ENCODE measurements at regions not wholly inside any gene's neighbourhood (a gene's known extent, or its start where the extent isn't known, plus 50 kb on each side); places are given as distances from the start of the nearest gene placed in this dataset.

DNA sequence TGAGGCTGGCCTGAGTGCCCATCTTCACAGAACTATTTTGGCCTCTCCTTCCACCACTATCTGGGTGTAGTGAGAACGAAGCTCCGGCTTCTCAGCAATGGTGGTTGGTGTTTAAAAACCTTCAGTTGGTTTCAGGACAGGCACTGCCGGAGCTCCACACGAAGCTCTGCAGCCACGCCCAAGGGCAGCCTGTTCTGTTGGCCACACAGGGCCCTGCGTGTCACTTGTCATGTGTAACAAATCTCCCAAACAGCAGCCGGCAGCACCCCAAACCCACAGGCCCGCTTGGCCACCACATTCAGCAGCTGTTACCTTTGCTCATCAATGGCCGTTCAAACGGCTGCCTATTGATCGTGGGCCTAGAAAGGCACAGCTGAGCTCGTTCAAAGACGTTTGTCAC is 97.5 kb downstream of the ERMARD start:
- Histone ChIP-seq H3K27ac (ENCODE audit: low read depth, low read length) (no peak overlapping the region), H3K27me3 (ENCODE audit: insufficient read depth, low read length) (no peaks in the 10 kb centered on the region), H3K36me3 (ENCODE audit: insufficient read depth, low read length) (no peaks in the 10 kb centered on the region), H3K79me2 (ENCODE audit: control insufficient read depth, insufficient read depth, low read length, unreplicated experiment) (no peaks in the 10 kb centered on the region), H3K4me1 (ENCODE audit: control insufficient read depth, insufficient read depth, low read length, unreplicated experiment) (no peaks in the 10 kb centered on the region), H3K4me3 (ENCODE audit: low read depth, low read length) (no peak overlapping the region), H2AFZ (ENCODE audit: low read length, unreplicated experiment) (no peak overlapping the region)

DNA sequence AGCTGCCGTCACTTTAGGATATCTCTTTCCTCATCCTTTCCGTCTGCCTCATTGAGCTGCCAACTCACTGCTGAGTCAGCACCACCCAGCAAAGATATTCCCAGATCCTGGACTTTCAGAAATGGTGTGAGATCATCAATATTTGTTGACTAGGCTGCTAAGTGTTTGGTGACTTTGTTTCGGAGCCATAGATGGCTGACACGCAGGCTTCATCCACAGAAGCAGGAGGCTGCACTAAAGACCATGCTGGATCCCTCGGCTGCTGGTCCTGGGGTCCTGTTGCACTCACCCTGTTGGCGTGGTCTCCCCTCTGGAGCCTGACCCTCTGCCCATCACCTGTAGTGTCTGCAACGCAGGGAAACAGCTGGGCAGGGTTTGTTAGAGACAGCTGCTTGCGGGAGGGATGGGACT is 96.5 kb downstream of the ERMARD start:
- Histone ChIP-seq H3K79me2 (ENCODE audit: control insufficient read depth, insufficient read depth, low read length, unreplicated experiment) (no peaks in the 10 kb centered on the region), H2AFZ (ENCODE audit: low read length, unreplicated experiment) (no peak overlapping the region), H3K27me3 (ENCODE audit: insufficient read depth, low read length) (no peaks in the 10 kb centered on the region), H3K36me3 (ENCODE audit: insufficient read depth, low read length) (no peaks in the 10 kb centered on the region), H3K4me3 (ENCODE audit: low read depth, low read length) (no peak overlapping the region), H3K4me1 (ENCODE audit: control insufficient read depth, insufficient read depth, low read length, unreplicated experiment) (no peaks in the 10 kb centered on the region), H3K27ac (ENCODE audit: low read depth, low read length) (no peak overlapping the region)

DNA sequence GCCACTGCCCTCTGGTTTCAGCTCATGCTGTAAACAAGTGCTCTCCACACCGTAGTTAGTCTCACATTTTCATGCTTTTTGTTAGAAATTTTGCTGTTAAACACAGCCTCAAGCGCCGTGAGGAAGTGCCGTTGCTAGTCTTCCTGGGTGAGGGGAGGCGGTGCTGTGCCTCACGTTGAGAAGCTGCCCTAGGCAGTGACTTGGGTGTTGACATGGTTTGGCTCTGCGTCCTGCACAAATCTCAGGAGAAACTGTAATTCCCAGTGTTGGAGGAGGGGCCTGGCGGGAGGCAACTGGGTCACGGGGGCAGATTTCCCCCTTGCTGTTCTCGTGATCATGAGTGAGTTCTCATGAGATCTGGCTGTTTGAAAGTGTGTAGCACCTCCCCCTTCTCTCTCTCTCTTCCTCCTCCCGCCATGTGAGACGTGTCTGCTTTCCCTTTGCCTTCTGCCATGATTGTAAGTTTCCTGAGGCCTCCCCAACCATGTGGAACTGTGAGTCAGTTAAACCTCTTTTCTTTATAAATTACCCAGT is 95.8 kb downstream of the ERMARD start:
- Histone ChIP-seq H3K27ac (ENCODE audit: low read depth, low read length) (no peak overlapping the region), H3K4me3 (ENCODE audit: low read depth, low read length) (no peak overlapping the region), H2AFZ (ENCODE audit: low read length, unreplicated experiment) (no peak overlapping the region), H3K4me1 (ENCODE audit: control insufficient read depth, insufficient read depth, low read length, unreplicated experiment) (no peaks in the 10 kb centered on the region), H3K36me3 (ENCODE audit: insufficient read depth, low read length) (no peaks in the 10 kb centered on the region), H3K79me2 (ENCODE audit: control insufficient read depth, insufficient read depth, low read length, unreplicated experiment) (no peaks in the 10 kb centered on the region), H3K27me3 (ENCODE audit: insufficient read depth, low read length) (no peaks in the 10 kb centered on the region)

DNA sequence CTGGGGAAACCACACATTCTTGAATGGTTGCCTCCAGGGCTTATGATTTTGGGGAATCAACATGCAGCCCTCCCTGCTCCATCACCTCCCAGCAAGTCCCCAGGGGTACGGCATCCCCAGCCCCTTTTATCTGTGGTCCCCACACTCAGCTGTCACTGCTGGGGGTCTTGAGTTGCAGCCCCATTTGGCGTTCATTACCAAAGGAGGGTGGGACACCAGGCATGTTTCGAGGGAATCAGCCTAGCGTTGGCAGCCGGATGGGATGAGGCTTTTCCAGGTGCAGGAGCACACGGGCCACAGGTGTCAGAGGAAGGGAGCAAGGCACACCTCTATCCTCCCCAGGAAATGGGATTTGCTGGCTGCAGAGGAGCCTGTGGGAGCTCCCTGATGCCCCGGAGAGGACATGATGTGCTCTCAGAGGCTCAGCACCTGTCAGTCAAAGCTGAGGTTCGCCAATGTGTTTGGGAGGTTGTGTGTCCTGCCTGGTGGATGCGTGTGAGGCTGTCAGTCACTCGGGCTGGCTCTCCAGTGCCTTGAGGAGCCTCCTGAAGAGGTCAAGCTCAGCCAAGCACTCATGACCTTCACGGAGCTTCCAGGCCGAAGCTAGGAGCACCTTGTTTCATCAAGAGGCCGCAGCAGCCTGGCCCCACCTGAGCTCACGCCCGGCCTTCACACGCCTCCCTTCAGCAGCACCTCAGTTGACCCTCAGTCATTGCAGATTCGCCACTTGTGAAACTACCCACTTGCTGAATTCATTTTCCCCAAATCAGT is 95.0 kb downstream of the ERMARD start:
- no peaks in the 10 kb centered on the region for H3K27me3 ChIP-seq (ENCODE audit: insufficient read depth, low read length)
- no peaks in the 10 kb centered on the region for H3K4me1 ChIP-seq (ENCODE audit: control insufficient read depth, insufficient read depth, low read length, unreplicated experiment)

DNA sequence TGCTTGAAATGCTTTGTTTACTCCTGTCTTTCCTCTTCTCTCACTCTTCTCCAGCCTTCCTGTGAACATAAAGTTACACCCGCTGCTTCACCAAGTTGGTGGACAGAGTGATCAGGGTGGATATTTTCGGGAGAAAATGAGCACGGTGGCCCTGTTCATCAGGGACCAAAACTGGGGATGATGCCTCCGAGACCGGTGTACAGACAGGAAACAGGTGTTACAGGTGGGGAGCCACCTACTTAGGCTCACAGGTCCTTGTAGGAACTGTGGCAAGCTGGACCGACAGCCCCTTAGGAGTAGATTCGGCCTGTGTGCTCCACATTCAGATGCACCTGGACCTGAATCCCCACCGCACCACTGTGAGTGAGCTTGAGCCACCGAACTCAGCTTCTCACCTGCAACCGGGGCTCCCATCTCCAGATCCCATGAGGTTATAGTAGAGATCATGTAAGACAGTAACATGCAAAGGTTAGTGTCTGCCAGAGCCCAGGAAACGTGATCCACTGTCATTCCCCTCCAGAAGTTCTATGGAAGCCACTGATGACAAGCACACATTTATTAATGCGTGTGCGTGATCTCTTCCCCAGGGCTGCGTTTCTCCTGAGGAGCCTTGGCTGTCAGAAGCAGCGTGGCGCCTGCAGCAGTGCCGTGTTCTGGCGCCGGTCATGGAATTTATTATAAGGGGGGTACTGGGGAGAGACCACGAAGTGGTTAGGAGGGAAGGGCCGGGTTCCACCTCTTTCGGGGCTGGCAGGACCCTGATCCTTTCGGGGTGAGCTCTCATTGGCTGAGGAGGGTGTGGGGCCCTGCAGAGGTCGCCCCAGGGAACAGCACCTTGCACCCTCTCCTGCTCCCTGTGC is 94.2 kb downstream of the ERMARD start:
- H3K27ac ChIP-seq (ENCODE audit: low read depth, low read length), result no peak overlapping the region
- no peaks in the 10 kb centered on the region for H3K4me1 ChIP-seq (ENCODE audit: control insufficient read depth, insufficient read depth, low read length, unreplicated experiment)
- no peaks in the 10 kb centered on the region for H3K27me3 ChIP-seq (ENCODE audit: insufficient read depth, low read length)
- H3K36me3 ChIP-seq (ENCODE audit: insufficient read depth, low read length), result no peaks in the 10 kb centered on the region
- no peak overlapping the region for H2AFZ ChIP-seq (ENCODE audit: low read length, unreplicated experiment)
- H3K79me2 ChIP-seq (ENCODE audit: control insufficient read depth, insufficient read depth, low read length, unreplicated experiment), result no peaks in the 10 kb centered on the region
- H3K4me3 ChIP-seq (ENCODE audit: low read depth, low read length), result no peak overlapping the region

More for the DNA sequence above, 95.0 kb downstream of the ERMARD start:
- no peaks in the 10 kb centered on the region for H3K36me3 ChIP-seq (ENCODE audit: insufficient read depth, low read length)
- no peak overlapping the region for H2AFZ ChIP-seq (ENCODE audit: low read length, unreplicated experiment)
- H3K4me3 ChIP-seq (ENCODE audit: low read depth, low read length), result no peak overlapping the region
- no peak overlapping the region for H3K27ac ChIP-seq (ENCODE audit: low read depth, low read length)
- no peaks in the 10 kb centered on the region for H3K79me2 ChIP-seq (ENCODE audit: control insufficient read depth, insufficient read depth, low read length, unreplicated experiment)

DNA sequence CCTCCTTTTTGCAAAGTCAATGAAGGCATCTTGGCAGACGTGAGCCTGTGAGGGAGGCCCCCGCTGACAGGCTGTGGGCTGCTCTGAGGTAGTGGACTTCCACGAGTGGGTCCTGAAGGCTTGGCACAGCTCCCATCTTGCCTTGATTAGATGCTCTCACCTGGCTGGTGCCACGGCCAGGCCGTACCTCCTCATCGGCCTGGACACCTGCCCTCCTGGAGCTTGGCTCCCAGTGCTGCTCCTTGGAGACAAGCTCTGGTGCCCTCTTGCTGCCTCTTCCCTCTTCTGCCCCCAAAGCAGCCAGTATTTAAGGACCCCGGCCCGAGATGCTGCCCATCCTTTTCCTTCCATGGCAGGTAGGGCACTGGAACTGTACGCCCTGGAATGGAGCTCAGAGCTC is 93.5 kb downstream of the ERMARD start:
- no peak overlapping the region for H3K4me3 ChIP-seq (ENCODE audit: low read depth, low read length)
- H3K27ac ChIP-seq (ENCODE audit: low read depth, low read length), result no peak overlapping the region
- H2AFZ ChIP-seq (ENCODE audit: low read length, unreplicated experiment), result no peak overlapping the region
- no peaks in the 10 kb centered on the region for H3K36me3 ChIP-seq (ENCODE audit: insufficient read depth, low read length)
- H3K27me3 ChIP-seq (ENCODE audit: insufficient read depth, low read length), result no peaks in the 10 kb centered on the region
- H3K4me1 ChIP-seq (ENCODE audit: control insufficient read depth, insufficient read depth, low read length, unreplicated experiment), result no peaks in the 10 kb centered on the region
- no peaks in the 10 kb centered on the region for H3K79me2 ChIP-seq (ENCODE audit: control insufficient read depth, insufficient read depth, low read length, unreplicated experiment)

DNA sequence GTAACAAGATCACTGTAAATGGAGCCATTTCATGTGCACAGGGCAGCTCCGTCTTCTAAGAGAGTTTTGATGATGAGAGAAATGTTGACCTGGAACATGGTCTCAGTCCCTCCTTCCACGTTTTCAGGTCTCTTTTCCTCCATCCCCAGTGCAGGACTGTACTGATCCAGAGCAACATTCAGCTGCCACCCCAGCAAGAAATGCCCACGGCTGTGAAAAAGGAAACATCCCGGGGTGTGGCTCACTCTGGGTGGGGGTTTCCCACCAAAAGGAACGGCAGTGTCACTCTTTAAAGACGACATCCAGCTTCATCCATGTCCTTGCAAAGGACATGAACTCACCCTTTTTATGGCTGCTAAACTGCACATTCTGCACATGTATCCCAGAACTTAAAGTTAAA is 92.6 kb downstream of the ERMARD start:
- no peak overlapping the region for H3K4me3 ChIP-seq (ENCODE audit: low read depth, low read length)
- no peak overlapping the region for H3K27ac ChIP-seq (ENCODE audit: low read depth, low read length)
- no peak overlapping the region for H2AFZ ChIP-seq (ENCODE audit: low read length, unreplicated experiment)
- no peaks in the 10 kb centered on the region for H3K36me3 ChIP-seq (ENCODE audit: insufficient read depth, low read length)
- no peaks in the 10 kb centered on the region for H3K4me1 ChIP-seq (ENCODE audit: control insufficient read depth, insufficient read depth, low read length, unreplicated experiment)
- H3K79me2 ChIP-seq (ENCODE audit: control insufficient read depth, insufficient read depth, low read length, unreplicated experiment), result no peaks in the 10 kb centered on the region
- H3K27me3 ChIP-seq (ENCODE audit: insufficient read depth, low read length), result no peaks in the 10 kb centered on the region

DNA sequence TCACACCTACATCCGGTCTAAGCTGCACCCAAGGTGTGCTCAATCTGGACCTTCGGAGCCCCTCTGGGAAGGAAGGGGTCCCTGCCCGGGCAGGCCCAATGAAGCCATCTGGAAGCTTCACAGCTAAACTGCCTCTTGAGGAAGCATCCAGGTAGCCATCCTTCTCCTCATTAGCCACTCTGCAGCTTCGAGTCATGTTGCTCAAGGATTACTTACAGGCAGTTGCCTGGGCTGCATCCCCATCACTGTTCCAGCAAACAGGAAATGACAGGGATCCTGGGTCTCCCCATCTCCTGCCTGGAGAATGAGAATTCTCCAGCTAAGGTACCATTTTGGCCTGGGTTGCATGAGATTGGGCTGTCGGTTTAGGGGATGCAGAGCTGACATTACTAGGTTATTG is 91.7 kb downstream of the ERMARD start:
- no peaks in the 10 kb centered on the region for H3K27me3 ChIP-seq (ENCODE audit: insufficient read depth, low read length)
- no peaks in the 10 kb centered on the region for H3K4me1 ChIP-seq (ENCODE audit: control insufficient read depth, insufficient read depth, low read length, unreplicated experiment)

DNA sequence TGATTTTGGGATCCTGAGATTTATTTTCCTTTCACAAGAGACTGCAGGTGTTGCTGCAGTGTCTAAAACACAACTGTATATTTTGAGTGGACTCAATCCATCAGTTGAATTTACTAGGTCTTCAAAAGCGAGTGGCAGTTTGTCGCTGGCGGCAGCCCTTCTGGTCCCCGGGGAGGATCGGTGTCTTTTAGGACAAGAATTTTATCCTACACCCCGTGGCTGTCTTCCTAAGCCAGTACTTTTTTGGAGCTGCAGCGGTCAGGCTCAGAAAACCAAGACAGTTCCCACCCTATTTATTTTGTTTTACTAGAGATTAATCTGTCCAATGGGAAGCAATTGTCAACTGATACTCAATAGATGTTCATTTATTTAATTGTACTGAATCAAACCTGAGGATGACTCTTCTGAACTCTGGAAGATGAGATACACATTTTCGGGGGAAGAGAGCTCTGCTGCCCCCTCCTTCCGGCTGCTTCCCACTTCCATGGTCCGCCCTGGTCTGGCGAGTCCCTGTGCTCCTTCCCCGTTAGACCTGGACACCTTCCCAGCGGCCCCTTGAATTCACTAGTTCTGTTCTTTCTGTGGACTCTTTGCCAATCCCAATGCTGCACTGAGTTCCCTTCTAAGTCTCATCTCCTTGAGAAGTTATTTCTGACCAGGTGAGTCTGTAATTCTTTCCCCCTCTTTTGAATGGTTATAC is 90.6 kb downstream of the ERMARD start:
- Histone ChIP-seq H3K27me3 (ENCODE audit: insufficient read depth, low read length) (peaks cover 6% of the 10 kb centered on the region; the same call in 1 of the 2 replicates), H3K4me3 (ENCODE audit: low read depth, low read length) (no peak overlapping the region), H3K79me2 (ENCODE audit: control insufficient read depth, insufficient read depth, low read length, unreplicated experiment) (no peaks in the 10 kb centered on the region), H3K36me3 (ENCODE audit: insufficient read depth, low read length) (no peaks in the 10 kb centered on the region), H2AFZ (ENCODE audit: low read length, unreplicated experiment) (no peak overlapping the region), H3K4me1 (ENCODE audit: control insufficient read depth, insufficient read depth, low read length, unreplicated experiment) (no peaks in the 10 kb centered on the region), H3K27ac (ENCODE audit: low read depth, low read length) (no peak overlapping the region)

More for the DNA sequence above, 91.7 kb downstream of the ERMARD start:
- Histone ChIP-seq H2AFZ (ENCODE audit: low read length, unreplicated experiment) (no peak overlapping the region), H3K4me3 (ENCODE audit: low read depth, low read length) (no peak overlapping the region), H3K79me2 (ENCODE audit: control insufficient read depth, insufficient read depth, low read length, unreplicated experiment) (no peaks in the 10 kb centered on the region), H3K36me3 (ENCODE audit: insufficient read depth, low read length) (no peaks in the 10 kb centered on the region), H3K27ac (ENCODE audit: low read depth, low read length) (no peak overlapping the region)

DNA sequence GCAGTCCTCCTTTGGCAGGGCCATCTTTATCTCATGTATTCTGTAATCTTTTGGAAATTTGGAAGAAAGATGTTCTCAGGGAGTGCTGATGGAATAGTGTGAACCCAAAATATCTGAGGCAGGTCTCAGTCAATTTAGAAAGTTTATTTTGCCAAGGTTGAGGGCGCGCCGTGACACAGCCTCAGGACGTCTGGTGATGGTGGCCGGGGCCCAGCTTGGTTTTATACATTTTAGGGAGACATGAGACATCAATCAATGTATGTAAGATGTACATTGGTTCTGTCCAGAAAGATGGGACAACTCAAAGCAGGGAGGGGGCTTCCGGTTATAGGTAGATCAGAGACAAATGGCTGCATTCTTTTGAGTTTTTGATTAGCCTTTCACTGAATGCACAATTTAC is 89.8 kb downstream of the ERMARD start:
- H3K4me3 ChIP-seq (ENCODE audit: low read depth, low read length), result no peak overlapping the region
- no peak overlapping the region for H2AFZ ChIP-seq (ENCODE audit: low read length, unreplicated experiment)
- H3K27me3 ChIP-seq (ENCODE audit: insufficient read depth, low read length), result peaks cover 11% of the 10 kb centered on the region
- no peaks in the 10 kb centered on the region for H3K4me1 ChIP-seq (ENCODE audit: control insufficient read depth, insufficient read depth, low read length, unreplicated experiment)
- H3K36me3 ChIP-seq (ENCODE audit: insufficient read depth, low read length), result no peaks in the 10 kb centered on the region
- no peak overlapping the region for H3K27ac ChIP-seq (ENCODE audit: low read depth, low read length)
- H3K79me2 ChIP-seq (ENCODE audit: control insufficient read depth, insufficient read depth, low read length, unreplicated experiment), result no peaks in the 10 kb centered on the region
